WTC11 (cell line): ENCODE measurements at regions not wholly inside any gene's neighbourhood (a gene's known extent, or its start where the extent isn't known, plus 50 kb on each side); places are given as distances from the start of the nearest gene placed in this dataset.

ENCODE experiments used
- FOXJ3 ChIP-seq: sonication (generic); formaldehyde crosslinking; IDR thresholded peaks from 2 replicates; pipeline ENCODE4 v1.9.0; 2021; ENCODE audit warnings: missing genetic modification reagents, mild to moderate bottlenecking, borderline replicate concordance
- SOX15 ChIP-seq: fragments of 250-450 bp; sonication (Bioruptor Pico); IDR thresholded peaks from 2 replicates; pipeline ENCODE4 v1.9.0; 2021; ENCODE audit warnings: mild to moderate bottlenecking
- TF ChIP-seq, protein P1 (sequence below): fragments of 200-600 bp; IDR thresholded peaks from 2 replicates; pipeline ENCODE4 v1.8.0; 2022; ENCODE audit warnings: antibody characterized with exemption
- TF ChIP-seq, protein P2 (sequence below): sonication (generic); formaldehyde crosslinking; IDR thresholded peaks from 2 replicates; pipeline ENCODE4 v1.8.1; 2023; ENCODE audit warnings: mild to moderate bottlenecking, missing genetic modification reagents, moderate library complexity
- TF ChIP-seq, protein P3 (sequence below): sonication (generic); formaldehyde crosslinking; IDR thresholded peaks from 2 replicates; pipeline ENCODE4 v1.8.1; 2023; ENCODE audit warnings: mild to moderate bottlenecking, moderate library complexity, missing genetic modification reagents
- TF ChIP-seq, protein P4 (sequence below): sonication (generic); formaldehyde crosslinking; IDR thresholded peaks from 2 replicates; pipeline ENCODE4 v1.8.0; 2022; ENCODE audit warnings: missing genetic modification reagents

DNA sequence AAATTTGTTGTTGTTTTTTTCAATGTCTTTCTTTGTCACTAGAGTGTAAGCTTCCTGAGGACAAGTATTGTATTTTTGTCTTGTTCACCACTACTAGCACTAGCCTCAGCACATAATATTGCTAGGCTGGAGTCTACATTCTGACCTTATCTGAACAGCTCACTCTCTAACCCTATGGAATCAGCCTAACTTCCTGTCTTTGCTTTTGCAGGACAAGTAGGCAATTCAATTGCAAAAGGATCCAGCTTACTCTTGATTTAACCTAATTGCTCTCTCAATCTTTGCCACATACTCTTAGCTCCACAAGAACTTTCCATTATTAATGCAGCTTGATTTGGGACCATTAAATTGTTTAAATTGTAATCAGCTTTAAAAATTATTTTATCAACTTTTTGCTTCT lies 308.5 kb downstream of the MAN2A1 start:
- TF ChIP-seq, protein P1, sequence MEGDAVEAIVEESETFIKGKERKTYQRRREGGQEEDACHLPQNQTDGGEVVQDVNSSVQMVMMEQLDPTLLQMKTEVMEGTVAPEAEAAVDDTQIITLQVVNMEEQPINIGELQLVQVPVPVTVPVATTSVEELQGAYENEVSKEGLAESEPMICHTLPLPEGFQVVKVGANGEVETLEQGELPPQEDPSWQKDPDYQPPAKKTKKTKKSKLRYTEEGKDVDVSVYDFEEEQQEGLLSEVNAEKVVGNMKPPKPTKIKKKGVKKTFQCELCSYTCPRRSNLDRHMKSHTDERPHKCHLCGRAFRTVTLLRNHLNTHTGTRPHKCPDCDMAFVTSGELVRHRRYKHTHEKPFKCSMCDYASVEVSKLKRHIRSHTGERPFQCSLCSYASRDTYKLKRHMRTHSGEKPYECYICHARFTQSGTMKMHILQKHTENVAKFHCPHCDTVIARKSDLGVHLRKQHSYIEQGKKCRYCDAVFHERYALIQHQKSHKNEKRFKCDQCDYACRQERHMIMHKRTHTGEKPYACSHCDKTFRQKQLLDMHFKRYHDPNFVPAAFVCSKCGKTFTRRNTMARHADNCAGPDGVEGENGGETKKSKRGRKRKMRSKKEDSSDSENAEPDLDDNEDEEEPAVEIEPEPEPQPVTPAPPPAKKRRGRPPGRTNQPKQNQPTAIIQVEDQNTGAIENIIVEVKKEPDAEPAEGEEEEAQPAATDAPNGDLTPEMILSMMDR, result no peak
- TF ChIP-seq, protein P2, sequence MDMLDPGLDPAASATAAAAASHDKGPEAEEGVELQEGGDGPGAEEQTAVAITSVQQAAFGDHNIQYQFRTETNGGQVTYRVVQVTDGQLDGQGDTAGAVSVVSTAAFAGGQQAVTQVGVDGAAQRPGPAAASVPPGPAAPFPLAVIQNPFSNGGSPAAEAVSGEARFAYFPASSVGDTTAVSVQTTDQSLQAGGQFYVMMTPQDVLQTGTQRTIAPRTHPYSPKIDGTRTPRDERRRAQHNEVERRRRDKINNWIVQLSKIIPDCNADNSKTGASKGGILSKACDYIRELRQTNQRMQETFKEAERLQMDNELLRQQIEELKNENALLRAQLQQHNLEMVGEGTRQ, result no peak
- no peak for TF ChIP-seq FOXJ3 (CRISPR knock-in tag)
- TF ChIP-seq, protein P3, sequence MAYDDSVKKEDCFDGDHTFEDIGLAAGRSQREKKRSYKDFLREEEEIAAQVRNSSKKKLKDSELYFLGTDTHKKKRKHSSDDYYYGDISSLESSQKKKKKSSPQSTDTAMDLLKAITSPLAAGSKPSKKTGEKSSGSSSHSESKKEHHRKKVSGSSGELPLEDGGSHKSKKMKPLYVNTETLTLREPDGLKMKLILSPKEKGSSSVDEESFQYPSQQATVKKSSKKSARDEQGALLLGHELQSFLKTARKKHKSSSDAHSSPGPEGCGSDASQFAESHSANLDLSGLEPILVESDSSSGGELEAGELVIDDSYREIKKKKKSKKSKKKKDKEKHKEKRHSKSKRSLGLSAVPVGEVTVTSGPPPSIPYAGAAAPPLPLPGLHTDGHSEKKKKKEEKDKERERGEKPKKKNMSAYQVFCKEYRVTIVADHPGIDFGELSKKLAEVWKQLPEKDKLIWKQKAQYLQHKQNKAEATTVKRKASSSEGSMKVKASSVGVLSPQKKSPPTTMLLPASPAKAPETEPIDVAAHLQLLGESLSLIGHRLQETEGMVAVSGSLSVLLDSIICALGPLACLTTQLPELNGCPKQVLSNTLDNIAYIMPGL (CRISPR knock-in tag), result no peak
- TF ChIP-seq, protein P4, sequence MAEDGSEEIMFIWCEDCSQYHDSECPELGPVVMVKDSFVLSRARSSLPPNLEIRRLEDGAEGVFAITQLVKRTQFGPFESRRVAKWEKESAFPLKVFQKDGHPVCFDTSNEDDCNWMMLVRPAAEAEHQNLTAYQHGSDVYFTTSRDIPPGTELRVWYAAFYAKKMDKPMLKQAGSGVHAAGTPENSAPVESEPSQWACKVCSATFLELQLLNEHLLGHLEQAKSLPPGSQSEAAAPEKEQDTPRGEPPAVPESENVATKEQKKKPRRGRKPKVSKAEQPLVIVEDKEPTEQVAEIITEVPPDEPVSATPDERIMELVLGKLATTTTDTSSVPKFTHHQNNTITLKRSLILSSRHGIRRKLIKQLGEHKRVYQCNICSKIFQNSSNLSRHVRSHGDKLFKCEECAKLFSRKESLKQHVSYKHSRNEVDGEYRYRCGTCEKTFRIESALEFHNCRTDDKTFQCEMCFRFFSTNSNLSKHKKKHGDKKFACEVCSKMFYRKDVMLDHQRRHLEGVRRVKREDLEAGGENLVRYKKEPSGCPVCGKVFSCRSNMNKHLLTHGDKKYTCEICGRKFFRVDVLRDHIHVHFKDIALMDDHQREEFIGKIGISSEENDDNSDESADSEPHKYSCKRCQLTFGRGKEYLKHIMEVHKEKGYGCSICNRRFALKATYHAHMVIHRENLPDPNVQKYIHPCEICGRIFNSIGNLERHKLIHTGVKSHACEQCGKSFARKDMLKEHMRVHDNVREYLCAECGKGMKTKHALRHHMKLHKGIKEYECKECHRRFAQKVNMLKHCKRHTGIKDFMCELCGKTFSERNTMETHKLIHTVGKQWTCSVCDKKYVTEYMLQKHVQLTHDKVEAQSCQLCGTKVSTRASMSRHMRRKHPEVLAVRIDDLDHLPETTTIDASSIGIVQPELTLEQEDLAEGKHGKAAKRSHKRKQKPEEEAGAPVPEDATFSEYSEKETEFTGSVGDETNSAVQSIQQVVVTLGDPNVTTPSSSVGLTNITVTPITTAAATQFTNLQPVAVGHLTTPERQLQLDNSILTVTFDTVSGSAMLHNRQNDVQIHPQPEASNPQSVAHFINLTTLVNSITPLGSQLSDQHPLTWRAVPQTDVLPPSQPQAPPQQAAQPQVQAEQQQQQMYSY (CRISPR knock-in tag), result no peak
- TF ChIP-seq SOX15 (CRISPR knock-in tag), result no peak
